HG03558 (cell line): ENCODE measurements at regions not wholly inside any gene's neighbourhood (a gene's known extent, or its start where the extent isn't known, plus 50 kb on each side); places are given as distances from the start of the nearest gene placed in this dataset.
"Not testable (repeated sequence)": the region's sequence is repeated elsewhere in the genome, so short reads cannot be mapped to it uniquely, and the experiment has no call there.

Source experiments
- ATAC-seq: cut with Tn5 transposase; IDR thresholded peaks from one replicate; pipeline ENCODE4 v1.9.1; 2021; ENCODE audit warnings: moderate number of reproducible peaks; ENCODE audit not compliant: unreplicated experiment; ENCODE audit errors: extremely low read depth

DNA sequence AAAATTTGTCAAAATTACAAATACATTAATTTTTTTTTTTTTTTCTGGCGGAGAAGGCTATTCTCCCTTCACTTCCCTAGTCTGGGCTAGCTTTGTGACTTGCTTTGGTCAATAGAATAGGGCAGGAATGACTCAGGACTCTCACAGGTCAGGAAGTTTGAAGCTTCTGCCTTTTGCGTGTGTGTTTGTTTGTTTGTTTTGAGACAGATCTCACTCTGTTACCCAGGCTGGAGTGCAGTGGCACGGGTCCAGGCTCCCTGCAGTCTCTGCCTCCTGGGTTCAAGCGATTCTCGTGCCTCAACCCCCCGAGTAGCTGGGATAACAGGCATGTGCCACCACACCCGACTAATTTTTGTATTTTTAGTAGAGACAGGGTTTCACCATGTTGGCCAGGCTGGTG is 55.9 kb upstream of the USP9X start:
- no peak for ATAC-seq

- ATAC-seq, result no peak
Observed at GRCh38 chrX:41031256-41031967, 53.8 kb upstream of the USP9X start.

- ATAC-seq, result no peak
Observed at GRCh38 chrX:41033299-41033698, 51.9 kb upstream of the USP9X start.

GRCh38 chrX:41034902-41035301 is 50.3 kb upstream of the USP9X start:
- not testable (repeated sequence) for ATAC-seq
